CD4-positive, alpha-beta T cell treated with Interleukin-10 for 1 hour (primary cell): ENCODE measurements at regions not wholly inside any gene's neighbourhood (a gene's known extent, or its start where the extent isn't known, plus 50 kb on each side); places are given as distances from the start of the nearest gene placed in this dataset.
"Not testable (repeated sequence)": the region's sequence is repeated elsewhere in the genome, so short reads cannot be mapped to it uniquely, and the experiment has no call there.

Experiments
- DNase-seq: peaks from one replicate; pipeline ENCODE4 v3.0.0-alpha.2; 2020

GRCh38 chr13:83453723-83454122 is 428.6 kb downstream of the SLITRK1 start:
- no peak for DNase-seq

- no peak for DNase-seq
These were observed 429.0 kb downstream of the SLITRK1 start for GRCh38 chr13:83453300-83453699.

GRCh38 chr13:83452292-83452950 is 429.9 kb downstream of the SLITRK1 start:
- no peak for DNase-seq

GRCh38 chr13:83450591-83450990 is 431.7 kb downstream of the SLITRK1 start:
- no peak for DNase-seq

- DNase-seq: no peak
These were observed 432.4 kb downstream of the SLITRK1 start for GRCh38 chr13:83449668-83450395.

GRCh38 chr13:83440465-83440864 is 441.8 kb downstream of the SLITRK1 start:
- DNase-seq: no peak

GRCh38 chr13:83439464-83439863 is 442.8 kb downstream of the SLITRK1 start:
- DNase-seq: not testable (repeated sequence)

- DNase-seq: no peak
These were observed 458.4 kb downstream of the SLITRK1 start for GRCh38 chr13:83423861-83424260.

GRCh38 chr13:83423381-83423780 is 458.9 kb downstream of the SLITRK1 start:
- DNase-seq: no peak

GRCh38 chr13:83414393-83414792 is 467.9 kb downstream of the SLITRK1 start:
- no peak for DNase-seq

- no peak for DNase-seq
These were observed 495.7 kb downstream of the SLITRK1 start for GRCh38 chr13:83386609-83387008.

- no peak for DNase-seq
These were observed 503.4 kb downstream of the SLITRK1 start for GRCh38 chr13:83378908-83379307.

GRCh38 chr13:83377491-83377890 is 504.8 kb downstream of the SLITRK1 start:
- no peak for DNase-seq

- DNase-seq: no peak
These were observed 509.5 kb downstream of the SLITRK1 start for GRCh38 chr13:83372786-83373185.

GRCh38 chr13:83365723-83366122 is 516.6 kb downstream of the SLITRK1 start:
- no peak for DNase-seq

- no peak for DNase-seq
These were observed 527.2 kb downstream of the SLITRK1 start for GRCh38 chr13:83355041-83355440.

GRCh38 chr13:83352391-83352790 is 529.9 kb downstream of the SLITRK1 start:
- DNase-seq: no peak

- DNase-seq: no peak
These were observed 531.7 kb downstream of the SLITRK1 start for GRCh38 chr13:83350569-83350968.

GRCh38 chr13:83344518-83344917 is 537.8 kb downstream of the SLITRK1 start:
- no peak for DNase-seq

GRCh38 chr13:83340170-83340569 is 542.1 kb downstream of the SLITRK1 start:
- no peak for DNase-seq

GRCh38 chr13:83333614-83334388 is 548.5 kb downstream of the SLITRK1 start:
- no peak for DNase-seq

- no peak for DNase-seq
These were observed 549.5 kb downstream of the SLITRK1 start for GRCh38 chr13:83332751-83333150.

GRCh38 chr13:83327091-83327490 is 555.2 kb downstream of the SLITRK1 start:
- no peak for DNase-seq
